GM23338 (cell line): ENCODE measurements at regions not wholly inside any gene's neighbourhood (a gene's known extent, or its start where the extent isn't known, plus 50 kb on each side); places are given as distances from the start of the nearest gene placed in this dataset.

Experiments
- ATAC-seq: fragments of 200-7000 bp; cut with Tn5 transposase; 3 replicates; pipeline ENCODE4 v1.9.1; 2020
- DNase-seq: peaks from one replicate; pipeline ENCODE4 v3.0.0-alpha.2; 2015; ENCODE audit warnings: low spot score
- H2AFZ ChIP-seq: fragments of 200-600 bp; sonication (generic); 2 replicates; pipeline ENCODE4 v1.8.0; 2016; ENCODE audit warnings: antibody characterized with exemption, mild to moderate bottlenecking, moderate library complexity
- H3F3A ChIP-seq: fragments of 200-600 bp; sonication (generic); replicated peaks from 2 replicates; pipeline ENCODE4 v1.8.0; 2017; ENCODE audit warnings: antibody characterized with exemption, mixed run types, low read depth
- H3K27ac ChIP-seq: fragments of 200-600 bp; sonication (generic); 2 replicates; pipeline ENCODE4 v1.6.1; 2016; ENCODE audit warnings: low read depth
- H3K27me3 ChIP-seq: fragments of 200-600 bp; sonication (generic); 2 replicates; pipeline ENCODE4 v1.8.0; 2016; ENCODE audit warnings: mild to moderate bottlenecking, mixed run types, moderate library complexity; ENCODE audit not compliant: insufficient read depth
- H3K36me3 ChIP-seq: fragments of 200-600 bp; sonication (generic); 2 replicates; pipeline ENCODE4 v1.8.0; 2016; ENCODE audit warnings: mild to moderate bottlenecking; ENCODE audit not compliant: insufficient read depth
- H3K4me1 ChIP-seq: fragments of 200-600 bp; sonication (generic); 2 replicates; pipeline ENCODE4 v1.8.0; 2016; ENCODE audit warnings: mild to moderate bottlenecking, moderate library complexity; ENCODE audit not compliant: insufficient read depth
- H3K4me2 ChIP-seq: fragments of 200-600 bp; sonication (generic); 2 replicates; pipeline ENCODE4 v1.7.1; 2017; ENCODE audit warnings: mixed run types
- H3K4me3 ChIP-seq: fragments of 200-600 bp; sonication (generic); 2 replicates; pipeline ENCODE4 v1.6.1; 2016; ENCODE audit warnings: mixed run types
- H3K79me2 ChIP-seq: fragments of 200-600 bp; sonication (generic); replicated peaks from 2 replicates; pipeline ENCODE4 v1.8.0; 2017; ENCODE audit warnings: mild to moderate bottlenecking; ENCODE audit not compliant: insufficient read depth
- H3K9me2 ChIP-seq: fragments of 200-600 bp; sonication (generic); 2 replicates; pipeline ENCODE4 v1.8.0; 2017; ENCODE audit not compliant: insufficient read depth
- H4K20me1 ChIP-seq: fragments of 200-600 bp; sonication (generic); replicated peaks from 2 replicates; pipeline ENCODE4 v1.8.0; 2017; ENCODE audit warnings: mild to moderate bottlenecking; ENCODE audit not compliant: insufficient read depth
- H3K27ac Mint-ChIP-seq: 2 replicates; pipeline ENCODE4 v1.8.0; 2020; ENCODE audit warnings: inconsistent platforms, mild to moderate bottlenecking, moderate library complexity, mixed read lengths
- H3K27me3 Mint-ChIP-seq: 3 replicates; pipeline ENCODE4 v1.8.0; 2022; ENCODE audit warnings: low read depth, mild to moderate bottlenecking, moderate library complexity, mixed read lengths, inconsistent platforms; ENCODE audit not compliant: insufficient read depth, poor library complexity
- H3K36me3 Mint-ChIP-seq: 3 replicates; pipeline ENCODE4 v1.8.0; 2021; ENCODE audit warnings: low read depth, mild to moderate bottlenecking, inconsistent platforms, moderate library complexity, mixed read lengths
- H3K4me1 Mint-ChIP-seq: 3 replicates; pipeline ENCODE4 v1.8.0; 2020; ENCODE audit warnings: mild to moderate bottlenecking, inconsistent platforms, mixed read lengths
- H3K4me3 Mint-ChIP-seq: 3 replicates; pipeline ENCODE4 v1.8.0; 2021; ENCODE audit warnings: moderate library complexity, mild to moderate bottlenecking, inconsistent platforms, mixed read lengths
- H3K9me3 Mint-ChIP-seq: 3 replicates; pipeline ENCODE4 v1.8.0; 2020; ENCODE audit warnings: moderate library complexity, mild to moderate bottlenecking, inconsistent platforms, mixed read lengths
- CREB1 ChIP-seq: fragments of 250-450 bp; sonication (Bioruptor Pico); IDR thresholded peaks from 2 replicates; pipeline ENCODE4 v1.5.0; 2020; ENCODE audit warnings: low read depth, mild to moderate bottlenecking, moderate library complexity
- EZH2 ChIP-seq: fragments of 200-600 bp; sonication (generic); IDR thresholded peaks from one replicate; pipeline ENCODE4 v1.8.0; 2017; ENCODE audit warnings: antibody characterized with exemption, mild to moderate bottlenecking, low read depth; ENCODE audit not compliant: unreplicated experiment
- EZH2phosphoT487 ChIP-seq: fragments of 200-600 bp; sonication (generic); IDR thresholded peaks from one replicate; pipeline ENCODE4 v1.8.1; 2018; ENCODE audit warnings: antibody characterized with exemption; ENCODE audit not compliant: unreplicated experiment
- JUNB ChIP-seq: IDR thresholded peaks from one replicate; pipeline ENCODE4 v1.6.1; 2016; ENCODE audit warnings: antibody characterized with exemption; ENCODE audit not compliant: unreplicated experiment
- NANOG ChIP-seq: IDR thresholded peaks from 2 replicates; pipeline ENCODE4 v1.6.1; 2016; ENCODE audit warnings: antibody characterized with exemption, borderline replicate concordance
- POLR2AphosphoS5 ChIP-seq: IDR thresholded peaks from 2 replicates; pipeline ENCODE4 v1.6.1; 2016; ENCODE audit warnings: antibody characterized with exemption, low read depth
- STAT1 ChIP-seq: IDR thresholded peaks from one replicate; pipeline ENCODE4 v1.6.1; 2016; ENCODE audit warnings: antibody characterized with exemption; ENCODE audit not compliant: unreplicated experiment
- ZNF114 ChIP-seq: fragments of 250-450 bp; sonication (Bioruptor Pico); IDR thresholded peaks from 2 replicates; pipeline ENCODE4 v1.5.0; 2020; ENCODE audit warnings: mild to moderate bottlenecking, moderate library complexity
- ZNF331 ChIP-seq: fragments of 250-450 bp; sonication (Bioruptor Pico); IDR thresholded peaks from 2 replicates; pipeline ENCODE4 v1.5.0; 2020; ENCODE audit warnings: low read depth, mild to moderate bottlenecking, moderate library complexity
- TF ChIP-seq, protein P1 (sequence below): IDR thresholded peaks from one replicate; pipeline ENCODE4 v1.6.1; 2018; ENCODE audit warnings: antibody characterized with exemption; ENCODE audit not compliant: unreplicated experiment
- TF ChIP-seq, protein P2 (sequence below), 2 experiments: fragments of 200-600 bp in 1 of 2; sonication (generic) in 1 of 2; conservative IDR thresholded peaks; 2 replicates each; pipeline versions ENCODE4 v1.5.1 to v1.6.1; 2016 to 2017; ENCODE audit warnings: antibody characterized with exemption in 2 of 2, low read depth in 2 of 2, mild to moderate bottlenecking in 2 of 2, moderate library complexity in 1 of 2
- TF ChIP-seq, protein P3 (sequence below): IDR thresholded peaks from 2 replicates; pipeline ENCODE4 v1.6.1; 2016; ENCODE audit warnings: antibody characterized with exemption
- TF ChIP-seq, protein P4 (sequence below): fragments of 250-450 bp; sonication (Bioruptor Pico); IDR thresholded peaks from 2 replicates; pipeline ENCODE4 v1.5.0; 2020; ENCODE audit warnings: mild to moderate bottlenecking, moderate library complexity

DNA sequence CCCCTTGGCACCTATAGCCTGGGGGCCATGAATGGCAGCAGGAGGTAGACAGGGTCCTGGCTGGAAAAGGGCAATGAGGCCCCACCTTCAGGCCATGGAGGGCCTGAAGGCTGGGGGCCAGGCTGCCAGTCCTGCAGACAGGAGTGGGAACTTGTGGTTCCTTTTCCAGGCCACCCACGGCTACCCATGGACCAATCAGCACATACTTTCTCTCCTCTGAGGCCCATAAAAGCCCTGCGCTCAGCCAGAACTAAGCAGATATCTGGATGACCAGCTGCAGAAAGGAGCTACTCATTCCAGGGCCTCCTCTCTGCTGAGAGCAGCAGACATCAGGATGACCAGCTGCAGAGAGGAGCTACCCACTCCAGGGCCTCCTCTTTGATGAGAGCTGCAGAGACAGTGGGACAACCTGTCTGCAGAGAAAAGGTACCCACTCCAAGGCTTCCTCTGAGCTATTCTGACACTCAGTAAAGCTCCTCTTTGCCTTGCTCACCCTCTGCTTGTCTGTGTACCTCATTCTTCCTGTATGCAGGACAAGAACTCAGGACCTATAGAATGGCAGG is 67.2 kb downstream of the NAA11 start:
- Histone ChIP-seq H3K4me3 (no peak overlapping the region), H3K79me2 (no peaks in the 10 kb centered on the region), H2AFZ (no peak overlapping the region), H3K27me3 (no peaks in the 10 kb centered on the region), H3F3A (no peaks in the 10 kb centered on the region), H4K20me1 (no peaks in the 10 kb centered on the region), H3K27ac (no peak overlapping the region), H3K36me3 (no peaks in the 10 kb centered on the region), H3K9me2 (no peaks in the 10 kb centered on the region), H3K4me1 (no peaks in the 10 kb centered on the region), H3K4me2 (no peak overlapping the region)
- ATAC-seq (no peak), DNase-seq (no peak)
- Mint-ChIP-seq H3K4me3 (no peak overlapping the region), H3K27ac (no peak overlapping the region), H3K27me3 (no peaks in the 10 kb centered on the region), H3K9me3 (peaks cover 14% of the 10 kb centered on the region), H3K4me1 (no peaks in the 10 kb centered on the region), H3K36me3 (peaks cover 4% of the 10 kb centered on the region)
- TF ChIP-seq, protein P1, sequence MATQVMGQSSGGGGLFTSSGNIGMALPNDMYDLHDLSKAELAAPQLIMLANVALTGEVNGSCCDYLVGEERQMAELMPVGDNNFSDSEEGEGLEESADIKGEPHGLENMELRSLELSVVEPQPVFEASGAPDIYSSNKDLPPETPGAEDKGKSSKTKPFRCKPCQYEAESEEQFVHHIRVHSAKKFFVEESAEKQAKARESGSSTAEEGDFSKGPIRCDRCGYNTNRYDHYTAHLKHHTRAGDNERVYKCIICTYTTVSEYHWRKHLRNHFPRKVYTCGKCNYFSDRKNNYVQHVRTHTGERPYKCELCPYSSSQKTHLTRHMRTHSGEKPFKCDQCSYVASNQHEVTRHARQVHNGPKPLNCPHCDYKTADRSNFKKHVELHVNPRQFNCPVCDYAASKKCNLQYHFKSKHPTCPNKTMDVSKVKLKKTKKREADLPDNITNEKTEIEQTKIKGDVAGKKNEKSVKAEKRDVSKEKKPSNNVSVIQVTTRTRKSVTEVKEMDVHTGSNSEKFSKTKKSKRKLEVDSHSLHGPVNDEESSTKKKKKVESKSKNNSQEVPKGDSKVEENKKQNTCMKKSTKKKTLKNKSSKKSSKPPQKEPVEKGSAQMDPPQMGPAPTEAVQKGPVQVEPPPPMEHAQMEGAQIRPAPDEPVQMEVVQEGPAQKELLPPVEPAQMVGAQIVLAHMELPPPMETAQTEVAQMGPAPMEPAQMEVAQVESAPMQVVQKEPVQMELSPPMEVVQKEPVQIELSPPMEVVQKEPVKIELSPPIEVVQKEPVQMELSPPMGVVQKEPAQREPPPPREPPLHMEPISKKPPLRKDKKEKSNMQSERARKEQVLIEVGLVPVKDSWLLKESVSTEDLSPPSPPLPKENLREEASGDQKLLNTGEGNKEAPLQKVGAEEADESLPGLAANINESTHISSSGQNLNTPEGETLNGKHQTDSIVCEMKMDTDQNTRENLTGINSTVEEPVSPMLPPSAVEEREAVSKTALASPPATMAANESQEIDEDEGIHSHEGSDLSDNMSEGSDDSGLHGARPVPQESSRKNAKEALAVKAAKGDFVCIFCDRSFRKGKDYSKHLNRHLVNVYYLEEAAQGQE = no peak
- no peak for TF ChIP-seq POLR2AphosphoS5
- TF ChIP-seq ZNF331 = no peak
- no peak for TF ChIP-seq NANOG
- no peak for TF ChIP-seq ZNF114
- TF ChIP-seq, protein P2, sequence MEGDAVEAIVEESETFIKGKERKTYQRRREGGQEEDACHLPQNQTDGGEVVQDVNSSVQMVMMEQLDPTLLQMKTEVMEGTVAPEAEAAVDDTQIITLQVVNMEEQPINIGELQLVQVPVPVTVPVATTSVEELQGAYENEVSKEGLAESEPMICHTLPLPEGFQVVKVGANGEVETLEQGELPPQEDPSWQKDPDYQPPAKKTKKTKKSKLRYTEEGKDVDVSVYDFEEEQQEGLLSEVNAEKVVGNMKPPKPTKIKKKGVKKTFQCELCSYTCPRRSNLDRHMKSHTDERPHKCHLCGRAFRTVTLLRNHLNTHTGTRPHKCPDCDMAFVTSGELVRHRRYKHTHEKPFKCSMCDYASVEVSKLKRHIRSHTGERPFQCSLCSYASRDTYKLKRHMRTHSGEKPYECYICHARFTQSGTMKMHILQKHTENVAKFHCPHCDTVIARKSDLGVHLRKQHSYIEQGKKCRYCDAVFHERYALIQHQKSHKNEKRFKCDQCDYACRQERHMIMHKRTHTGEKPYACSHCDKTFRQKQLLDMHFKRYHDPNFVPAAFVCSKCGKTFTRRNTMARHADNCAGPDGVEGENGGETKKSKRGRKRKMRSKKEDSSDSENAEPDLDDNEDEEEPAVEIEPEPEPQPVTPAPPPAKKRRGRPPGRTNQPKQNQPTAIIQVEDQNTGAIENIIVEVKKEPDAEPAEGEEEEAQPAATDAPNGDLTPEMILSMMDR (conservative IDR thresholded peaks at IDR 0.05; ENCODE audit: low read depth in 2 of 2) = no peak
- no peak for TF ChIP-seq JUNB
- TF ChIP-seq, protein P3, sequence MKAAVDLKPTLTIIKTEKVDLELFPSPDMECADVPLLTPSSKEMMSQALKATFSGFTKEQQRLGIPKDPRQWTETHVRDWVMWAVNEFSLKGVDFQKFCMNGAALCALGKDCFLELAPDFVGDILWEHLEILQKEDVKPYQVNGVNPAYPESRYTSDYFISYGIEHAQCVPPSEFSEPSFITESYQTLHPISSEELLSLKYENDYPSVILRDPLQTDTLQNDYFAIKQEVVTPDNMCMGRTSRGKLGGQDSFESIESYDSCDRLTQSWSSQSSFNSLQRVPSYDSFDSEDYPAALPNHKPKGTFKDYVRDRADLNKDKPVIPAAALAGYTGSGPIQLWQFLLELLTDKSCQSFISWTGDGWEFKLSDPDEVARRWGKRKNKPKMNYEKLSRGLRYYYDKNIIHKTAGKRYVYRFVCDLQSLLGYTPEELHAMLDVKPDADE = no peak
- no peak for TF ChIP-seq EZH2phosphoT487
- no peak for TF ChIP-seq CREB1
- no peak for TF ChIP-seq STAT1
- TF ChIP-seq, protein P4, sequence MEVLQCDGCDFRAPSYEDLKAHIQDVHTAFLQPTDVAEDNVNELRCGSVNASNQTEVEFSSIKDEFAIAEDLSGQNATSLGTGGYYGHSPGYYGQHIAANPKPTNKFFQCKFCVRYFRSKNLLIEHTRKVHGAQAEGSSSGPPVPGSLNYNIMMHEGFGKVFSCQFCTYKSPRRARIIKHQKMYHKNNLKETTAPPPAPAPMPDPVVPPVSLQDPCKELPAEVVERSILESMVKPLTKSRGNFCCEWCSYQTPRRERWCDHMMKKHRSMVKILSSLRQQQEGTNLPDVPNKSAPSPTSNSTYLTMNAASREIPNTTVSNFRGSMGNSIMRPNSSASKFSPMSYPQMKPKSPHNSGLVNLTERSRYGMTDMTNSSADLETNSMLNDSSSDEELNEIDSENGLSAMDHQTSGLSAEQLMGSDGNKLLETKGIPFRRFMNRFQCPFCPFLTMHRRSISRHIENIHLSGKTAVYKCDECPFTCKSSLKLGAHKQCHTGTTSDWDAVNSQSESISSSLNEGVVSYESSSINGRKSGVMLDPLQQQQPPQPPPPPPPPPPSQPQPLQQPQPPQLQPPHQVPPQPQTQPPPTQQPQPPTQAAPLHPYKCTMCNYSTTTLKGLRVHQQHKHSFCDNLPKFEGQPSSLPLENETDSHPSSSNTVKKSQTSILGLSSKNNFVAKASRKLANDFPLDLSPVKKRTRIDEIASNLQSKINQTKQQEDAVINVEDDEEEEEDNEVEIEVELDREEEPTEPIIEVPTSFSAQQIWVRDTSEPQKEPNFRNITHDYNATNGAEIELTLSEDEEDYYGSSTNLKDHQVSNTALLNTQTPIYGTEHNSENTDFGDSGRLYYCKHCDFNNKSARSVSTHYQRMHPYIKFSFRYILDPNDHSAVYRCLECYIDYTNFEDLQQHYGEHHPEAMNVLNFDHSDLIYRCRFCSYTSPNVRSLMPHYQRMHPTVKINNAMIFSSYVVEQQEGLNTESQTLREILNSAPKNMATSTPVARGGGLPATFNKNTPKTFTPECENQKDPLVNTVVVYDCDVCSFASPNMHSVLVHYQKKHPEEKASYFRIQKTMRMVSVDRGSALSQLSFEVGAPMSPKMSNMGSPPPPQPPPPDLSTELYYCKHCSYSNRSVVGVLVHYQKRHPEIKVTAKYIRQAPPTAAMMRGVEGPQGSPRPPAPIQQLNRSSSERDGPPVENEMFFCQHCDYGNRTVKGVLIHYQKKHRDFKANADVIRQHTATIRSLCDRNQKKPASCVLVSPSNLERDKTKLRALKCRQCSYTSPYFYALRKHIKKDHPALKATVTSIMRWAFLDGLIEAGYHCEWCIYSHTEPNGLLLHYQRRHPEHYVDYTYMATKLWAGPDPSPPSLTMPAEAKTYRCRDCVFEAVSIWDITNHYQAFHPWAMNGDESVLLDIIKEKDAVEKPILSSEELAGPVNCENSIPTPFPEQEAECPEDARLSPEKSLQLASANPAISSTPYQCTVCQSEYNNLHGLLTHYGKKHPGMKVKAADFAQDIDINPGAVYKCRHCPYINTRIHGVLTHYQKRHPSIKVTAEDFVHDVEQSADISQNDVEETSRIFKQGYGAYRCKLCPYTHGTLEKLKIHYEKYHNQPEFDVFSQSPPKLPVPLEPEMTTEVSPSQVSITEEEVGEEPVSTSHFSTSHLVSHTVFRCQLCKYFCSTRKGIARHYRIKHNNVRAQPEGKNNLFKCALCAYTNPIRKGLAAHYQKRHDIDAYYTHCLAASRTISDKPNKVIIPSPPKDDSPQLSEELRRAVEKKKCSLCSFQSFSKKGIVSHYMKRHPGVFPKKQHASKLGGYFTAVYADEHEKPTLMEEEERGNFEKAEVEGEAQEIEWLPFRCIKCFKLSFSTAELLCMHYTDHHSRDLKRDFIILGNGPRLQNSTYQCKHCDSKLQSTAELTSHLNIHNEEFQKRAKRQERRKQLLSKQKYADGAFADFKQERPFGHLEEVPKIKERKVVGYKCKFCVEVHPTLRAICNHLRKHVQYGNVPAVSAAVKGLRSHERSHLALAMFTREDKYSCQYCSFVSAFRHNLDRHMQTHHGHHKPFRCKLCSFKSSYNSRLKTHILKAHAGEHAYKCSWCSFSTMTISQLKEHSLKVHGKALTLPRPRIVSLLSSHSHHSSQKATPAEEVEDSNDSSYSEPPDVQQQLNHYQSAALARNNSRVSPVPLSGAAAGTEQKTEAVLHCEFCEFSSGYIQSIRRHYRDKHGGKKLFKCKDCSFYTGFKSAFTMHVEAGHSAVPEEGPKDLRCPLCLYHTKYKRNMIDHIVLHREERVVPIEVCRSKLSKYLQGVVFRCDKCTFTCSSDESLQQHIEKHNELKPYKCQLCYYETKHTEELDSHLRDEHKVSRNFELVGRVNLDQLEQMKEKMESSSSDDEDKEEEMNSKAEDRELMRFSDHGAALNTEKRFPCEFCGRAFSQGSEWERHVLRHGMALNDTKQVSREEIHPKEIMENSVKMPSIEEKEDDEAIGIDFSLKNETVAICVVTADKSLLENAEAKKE (CRISPR knock-in tag) = no peak
- no peak for TF ChIP-seq EZH2
